Smooth muscle cell (in vitro differentiated cells): ENCODE measurements at regions not wholly inside any gene's neighbourhood (a gene's known extent, or its start where the extent isn't known, plus 50 kb on each side); places are given as distances from the start of the nearest gene placed in this dataset.

Experiments
- DNase-seq: peaks from one replicate; lab custom pipeline; 2025; ENCODE audit not compliant: unreplicated experiment; lab: John Stamatoyannopoulos, UW
- H2AFZ ChIP-seq: fragments of 200-600 bp; sonication (generic); 2 replicates; pipeline ENCODE4 v1.6.0; 2016; ENCODE audit warnings: antibody characterized with exemption, low read depth, mild to moderate bottlenecking
- H3F3A ChIP-seq: fragments of 200-600 bp; sonication (generic); 2 replicates; pipeline ENCODE4 v1.6.0; 2017; ENCODE audit warnings: antibody characterized with exemption, low read depth
- H3K27ac ChIP-seq: fragments of 200-600 bp; sonication (generic); 2 replicates; pipeline ENCODE4 v1.5.1; 2016; ENCODE audit warnings: low read depth, mild to moderate bottlenecking
- H3K27me3 ChIP-seq: fragments of 200-600 bp; sonication (generic); 2 replicates; pipeline ENCODE4 v1.6.1; 2016; ENCODE audit warnings: low read depth, mild to moderate bottlenecking
- H3K36me3 ChIP-seq: fragments of 200-600 bp; sonication (generic); 2 replicates; pipeline ENCODE4 v1.5.1; 2016; ENCODE audit warnings: low read depth
- H3K4me1 ChIP-seq: fragments of 200-600 bp; sonication (generic); 2 replicates; pipeline ENCODE4 v1.5.1; 2016; ENCODE audit warnings: low read depth
- H3K4me2 ChIP-seq: fragments of 200-600 bp; sonication (generic); 2 replicates; pipeline ENCODE4 v1.6.0; 2016; ENCODE audit warnings: mild to moderate bottlenecking
- H3K4me3 ChIP-seq: fragments of 200-600 bp; sonication (generic); 2 replicates; pipeline ENCODE4 v1.5.1; 2016; ENCODE audit warnings: mild to moderate bottlenecking
- H3K79me2 ChIP-seq: fragments of 200-600 bp; sonication (generic); 2 replicates; pipeline ENCODE4 v1.6.0; 2016; ENCODE audit warnings: low read depth, mild to moderate bottlenecking
- H3K9ac ChIP-seq: fragments of 200-600 bp; sonication (generic); 2 replicates; pipeline ENCODE4 v1.6.0; 2016; ENCODE audit warnings: low read depth
- H3K9me3 ChIP-seq: fragments of 200-600 bp; sonication (generic); replicated peaks from 2 replicates; pipeline ENCODE4 v1.5.1; 2016; ENCODE audit warnings: low read depth
- H4K20me1 ChIP-seq: fragments of 200-600 bp; sonication (generic); 2 replicates; pipeline ENCODE4 v1.6.0; 2016; ENCODE audit warnings: low read depth
- CTCF ChIP-seq: fragments of 200-600 bp; sonication (generic); IDR thresholded peaks from 2 replicates; pipeline ENCODE4 v1.5.1; 2017; ENCODE audit warnings: borderline replicate concordance, mild to moderate bottlenecking, antibody characterized with exemption; ENCODE audit not compliant: insufficient read depth, poor library complexity, severe bottlenecking
- WGBS: methylation state at CpG from one replicate; pipeline ENCODE4 v1.1.7; 2016; ENCODE audit warnings: low lambda C conversion rate; 5-methylcytosine and 5-hydroxymethylcytosine counted together

- H3K79me2 ChIP-seq = no peaks in the 10 kb centered on the region
- H3K4me1 ChIP-seq = no peaks in the 10 kb centered on the region
- H3K36me3 ChIP-seq = no peaks in the 10 kb centered on the region
- peak overlapping the region; percentile 16 for H3K27ac ChIP-seq
- no peak overlapping the region for H3K4me3 ChIP-seq
- no peak overlapping the region for H3K9ac ChIP-seq
- no peaks in the 10 kb centered on the region for H3K27me3 ChIP-seq
- peak overlapping the region; percentile 60 for H2AFZ ChIP-seq
- no peak overlapping the region for H3K4me2 ChIP-seq
- no peak for TF ChIP-seq CTCF
- no peaks in the 10 kb centered on the region for H3F3A ChIP-seq
- H4K20me1 ChIP-seq = no peaks in the 10 kb centered on the region
- WGBS = 4% methylated on average over 1 of the region's 1 CpG
- no peak for DNase-seq
- H3K9me3 ChIP-seq = no peaks in the 10 kb centered on the region
These were observed 124.2 kb upstream of the SERP2 start for GRCh38 chr13:44249431-44249836.

GRCh38 chr13:44252938-44253337 is 120.7 kb upstream of the SERP2 start:
- no peaks in the 10 kb centered on the region for H3F3A ChIP-seq
- WGBS = 97% methylated on average over 3 of the region's 3 CpGs
- no peaks in the 10 kb centered on the region for H4K20me1 ChIP-seq
- no peak overlapping the region for H2AFZ ChIP-seq
- no peak overlapping the region for H3K9ac ChIP-seq
- no peaks in the 10 kb centered on the region for H3K36me3 ChIP-seq
- no peak overlapping the region for H3K4me2 ChIP-seq
- H3K27ac ChIP-seq = no peak overlapping the region
- no peak overlapping the region for H3K4me3 ChIP-seq
- no peak for DNase-seq
- H3K4me1 ChIP-seq = peaks cover 5% of the 10 kb centered on the region
- TF ChIP-seq CTCF = no peak
- H3K9me3 ChIP-seq = no peaks in the 10 kb centered on the region
- H3K27me3 ChIP-seq = no peaks in the 10 kb centered on the region
- H3K79me2 ChIP-seq = no peaks in the 10 kb centered on the region

- WGBS = 89% methylated on average over 5 of the region's 5 CpGs
These were observed 117.8 kb upstream of the SERP2 start for GRCh38 chr13:44255771-44256364.

More at GRCh38 chr13:44255771-44256364, 117.8 kb upstream of the SERP2 start:
- Histone ChIP-seq H3K9ac (no peak overlapping the region), H3K4me3 (no peak overlapping the region), H3K27me3 (no peaks in the 10 kb centered on the region), H3K36me3 (no peaks in the 10 kb centered on the region), H3F3A (no peaks in the 10 kb centered on the region), H4K20me1 (no peaks in the 10 kb centered on the region), H3K4me1 (peaks cover 5% of the 10 kb centered on the region), H3K27ac (no peak overlapping the region), H3K9me3 (no peaks in the 10 kb centered on the region), H2AFZ (no peak overlapping the region), H3K4me2 (no peak overlapping the region), H3K79me2 (no peaks in the 10 kb centered on the region)
- DNase-seq = no peak
- TF ChIP-seq CTCF = no peak
